Transverse colon (tissue), 4 donors: ENCODE measurements at regions not wholly inside any gene's neighbourhood (a gene's known extent, or its start where the extent isn't known, plus 50 kb on each side); places are given as distances from the start of the nearest gene placed in this dataset.

Source experiments
- CTCF ChIP-seq, 5 experiments: fragments of 200-600 bp in 3 of 5; fragments of 450-650 bp in 2 of 5; sonication (generic) in 3 of 5; IDR thresholded peaks; 1 replicate in 2 of 5; 2 replicates in 3 of 5; pipeline ENCODE4 v1.5.1; 2016 to 2017; ENCODE audit warnings: antibody characterized with exemption in 5 of 5, inconsistent platforms in 3 of 5, mild to moderate bottlenecking in 2 of 5, moderate library complexity in 1 of 5
- POLR2A ChIP-seq: fragments of 450-650 bp; IDR thresholded peaks from one replicate; pipeline ENCODE4 v1.6.1; 2016; ENCODE audit warnings: antibody characterized with exemption, mild to moderate bottlenecking, moderate library complexity
- POLR2AphosphoS5 ChIP-seq, 3 donors: sonication (generic); formaldehyde crosslinking; IDR thresholded peaks; one replicate each; pipeline ENCODE4 v1.6.1; 2016; ENCODE audit warnings: antibody characterized with exemption in 3 of 3

DNA sequence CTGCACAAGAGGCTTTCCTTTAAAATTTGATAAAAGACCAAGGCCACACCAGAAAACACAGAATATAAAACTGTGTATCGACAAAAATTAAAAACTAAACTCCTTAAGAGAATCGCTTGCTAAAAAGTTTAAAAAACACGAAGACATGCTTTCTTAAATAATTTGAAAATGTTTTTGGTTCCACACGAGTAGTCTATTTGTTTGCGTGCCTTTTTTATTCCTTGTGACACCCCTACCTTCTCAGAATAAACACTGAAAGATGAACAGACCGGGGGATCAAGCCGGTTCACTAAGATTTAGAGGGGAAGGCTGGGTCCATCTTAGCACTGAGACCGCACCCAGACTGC lies 256.4 kb upstream of the STARD13 start:
- TF ChIP-seq POLR2AphosphoS5 (IDR thresholded peaks at IDR 0.05) (no peak), CTCF (IDR thresholded peaks at IDR 0.05) (no peak), POLR2A (no peak)
